Brain microvascular endothelial cell (primary cell): ENCODE measurements at regions not wholly inside any gene's neighbourhood (a gene's known extent, or its start where the extent isn't known, plus 50 kb on each side); places are given as distances from the start of the nearest gene placed in this dataset.

ENCODE experiments used
- DNase-seq: peaks from one replicate; pipeline ENCODE4 v3.0.0-alpha.2; 2020
- H3K27ac ChIP-seq: fragments of 250-450 bp; sonication (Bioruptor Pico); 2 replicates; pipeline ENCODE4 v1.5.1; 2020; ENCODE audit warnings: mild to moderate bottlenecking, moderate library complexity
- H3K27me3 ChIP-seq: fragments of 250-450 bp; sonication (Bioruptor Pico); replicated peaks from 2 replicates; pipeline ENCODE4 v1.5.1; 2020; ENCODE audit warnings: mild to moderate bottlenecking
- H3K36me3 ChIP-seq: fragments of 250-450 bp; sonication (Bioruptor Pico); replicated peaks from 2 replicates; pipeline ENCODE4 v1.5.1; 2020; ENCODE audit warnings: mild to moderate bottlenecking
- H3K4me3 ChIP-seq: 2 replicates; pipeline ENCODE4 v1.5.1; 2011; ENCODE audit warnings: low read depth, mild to moderate bottlenecking, control low read depth, low read length, moderate library complexity
- in situ Hi-C: cut with HindIII; loops from 2 replicates; pipeline ENCODE4 v1.10.0; 2017; ENCODE audit warnings: low sequenced_read_pairs, low pct_ligation_motif_present
- TF ChIP-seq, protein P1 (sequence below): IDR thresholded peaks from 2 replicates; pipeline ENCODE4 v1.5.1; 2011; ENCODE audit warnings: low read depth, mild to moderate bottlenecking, moderate library complexity, low read length, control low read depth, inconsistent platforms; ENCODE audit errors: missing control alignments

DNA sequence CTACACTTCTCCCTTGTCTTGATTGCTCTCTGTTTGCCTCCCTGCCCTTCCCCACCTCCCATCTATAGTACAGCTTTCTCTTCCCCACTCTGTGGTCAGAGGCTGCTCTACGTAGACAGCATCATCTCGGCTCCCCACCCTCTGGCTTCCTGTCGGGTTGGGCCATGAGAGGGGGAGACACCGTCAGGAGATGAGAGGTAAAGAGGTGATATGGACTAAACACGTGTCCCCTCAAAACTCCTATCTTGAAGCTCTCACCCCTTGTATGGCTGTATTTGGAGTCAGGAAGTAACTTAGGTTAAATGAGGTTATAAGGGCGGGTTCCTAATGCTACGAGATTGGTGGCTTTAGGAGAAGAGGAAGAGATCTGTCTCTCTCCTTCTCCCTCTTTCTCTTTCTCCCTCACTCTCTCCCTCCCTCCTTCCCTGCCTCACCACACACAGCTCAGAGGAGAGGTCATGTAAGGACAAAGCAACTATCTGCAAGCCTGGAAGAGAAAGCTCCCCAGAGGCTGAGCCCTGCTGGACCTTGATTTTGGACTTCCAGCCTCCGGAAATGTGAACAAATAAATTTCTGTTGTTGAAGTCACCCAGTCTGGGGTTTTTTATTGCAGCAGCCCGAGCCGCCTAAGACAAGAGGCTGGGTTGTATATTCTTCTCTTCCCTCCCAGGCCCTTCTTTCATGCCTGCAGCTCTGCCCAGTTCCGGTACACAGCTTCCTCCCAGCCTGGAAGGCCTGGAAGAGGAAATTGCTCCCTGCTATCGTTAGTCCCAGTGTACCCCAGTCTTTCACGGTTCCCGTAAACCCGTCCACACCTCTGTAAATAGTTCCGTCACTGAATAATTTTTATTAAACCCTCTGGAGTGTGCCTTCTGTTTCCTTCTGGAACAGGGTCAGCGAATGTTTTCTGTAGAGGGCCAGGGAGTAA is 138.0 kb downstream of the AKAIN1 start:
- in situ Hi-C loops: no loop called here
- Histone ChIP-seq H3K36me3 (no peaks in the 10 kb centered on the region), H3K27ac (no peak overlapping the region), H3K27me3 (no peaks in the 10 kb centered on the region), H3K4me3 (no peak overlapping the region)
- no peak for DNase-seq
- TF ChIP-seq, protein P1, sequence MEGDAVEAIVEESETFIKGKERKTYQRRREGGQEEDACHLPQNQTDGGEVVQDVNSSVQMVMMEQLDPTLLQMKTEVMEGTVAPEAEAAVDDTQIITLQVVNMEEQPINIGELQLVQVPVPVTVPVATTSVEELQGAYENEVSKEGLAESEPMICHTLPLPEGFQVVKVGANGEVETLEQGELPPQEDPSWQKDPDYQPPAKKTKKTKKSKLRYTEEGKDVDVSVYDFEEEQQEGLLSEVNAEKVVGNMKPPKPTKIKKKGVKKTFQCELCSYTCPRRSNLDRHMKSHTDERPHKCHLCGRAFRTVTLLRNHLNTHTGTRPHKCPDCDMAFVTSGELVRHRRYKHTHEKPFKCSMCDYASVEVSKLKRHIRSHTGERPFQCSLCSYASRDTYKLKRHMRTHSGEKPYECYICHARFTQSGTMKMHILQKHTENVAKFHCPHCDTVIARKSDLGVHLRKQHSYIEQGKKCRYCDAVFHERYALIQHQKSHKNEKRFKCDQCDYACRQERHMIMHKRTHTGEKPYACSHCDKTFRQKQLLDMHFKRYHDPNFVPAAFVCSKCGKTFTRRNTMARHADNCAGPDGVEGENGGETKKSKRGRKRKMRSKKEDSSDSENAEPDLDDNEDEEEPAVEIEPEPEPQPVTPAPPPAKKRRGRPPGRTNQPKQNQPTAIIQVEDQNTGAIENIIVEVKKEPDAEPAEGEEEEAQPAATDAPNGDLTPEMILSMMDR: no peak

DNA sequence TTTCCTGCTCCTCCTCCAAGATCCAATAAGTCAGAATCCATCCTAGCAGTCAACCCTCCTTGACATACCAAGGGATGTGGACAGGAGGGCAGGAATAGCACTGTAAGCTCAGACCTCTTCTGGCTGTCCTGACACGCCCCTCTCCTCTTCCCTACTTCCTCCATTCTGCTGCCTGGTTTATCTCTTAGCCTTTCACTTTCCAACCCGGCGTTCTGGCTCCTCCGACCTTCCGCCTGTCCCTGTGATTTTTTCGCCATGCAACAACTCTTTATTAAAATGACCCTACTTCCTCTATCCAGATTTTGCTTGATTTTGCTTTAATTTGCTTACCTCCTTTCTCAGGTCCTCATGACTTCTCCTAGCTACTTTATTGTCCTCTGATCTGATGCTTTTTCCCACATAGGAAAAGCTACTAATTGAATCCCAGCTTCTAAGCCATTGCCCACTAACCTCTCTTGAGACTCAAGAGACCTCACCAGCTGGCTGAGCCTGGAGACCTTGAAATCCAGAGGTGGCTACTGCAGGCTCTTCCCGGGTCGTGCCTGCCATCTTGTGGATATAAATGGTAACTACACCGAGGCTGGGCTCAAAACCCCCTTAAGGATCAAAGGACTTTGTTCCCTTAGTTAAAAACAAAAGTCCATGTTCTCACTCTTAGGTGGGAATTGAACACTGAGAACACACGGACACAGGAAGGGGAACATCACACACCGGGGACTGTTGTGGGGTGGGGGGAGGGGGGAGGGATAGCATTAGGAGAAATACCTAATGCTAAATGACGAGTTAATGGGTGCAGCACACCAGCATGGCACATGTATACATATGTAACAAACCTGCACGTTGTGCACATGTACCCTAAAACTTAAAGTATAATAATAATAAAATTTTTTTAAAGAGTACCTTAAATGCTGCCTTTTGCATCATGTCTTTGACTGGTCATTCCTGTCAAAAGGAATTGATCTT is 139.4 kb downstream of the AKAIN1 start:
- in situ Hi-C loops: no loop called here
- no peaks in the 10 kb centered on the region for H3K36me3 ChIP-seq
- TF ChIP-seq, protein P1: peak; percentile 74
- H3K4me3 ChIP-seq: no peak overlapping the region
- H3K27ac ChIP-seq: no peak overlapping the region
- DNase-seq: peak; percentile 18
- H3K27me3 ChIP-seq: no peaks in the 10 kb centered on the region

DNA sequence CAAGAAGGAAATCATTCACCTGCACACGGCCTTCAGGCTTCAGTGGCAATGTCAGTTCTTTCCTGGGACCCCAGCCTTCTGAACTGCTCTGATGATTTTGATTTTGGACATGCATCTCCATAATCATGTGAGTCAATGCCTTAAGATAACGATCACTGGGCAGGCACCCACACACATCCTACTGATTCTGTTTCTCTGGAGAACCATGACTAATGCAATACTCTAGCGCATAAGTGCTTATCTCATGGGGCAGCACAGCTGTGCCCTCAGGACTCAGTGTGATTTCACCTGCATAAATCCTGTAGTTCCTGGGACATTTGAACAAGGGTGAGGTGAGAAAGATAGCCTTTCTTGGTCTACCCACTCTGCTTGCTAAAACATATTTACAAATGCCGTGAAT is 144.6 kb downstream of the AKAIN1 start:
- TF ChIP-seq, protein P1: no peak
- H3K4me3 ChIP-seq: no peak overlapping the region
- H3K36me3 ChIP-seq: no peaks in the 10 kb centered on the region
- no peak overlapping the region for H3K27ac ChIP-seq
- no peak for DNase-seq
- no peaks in the 10 kb centered on the region for H3K27me3 ChIP-seq
- in situ Hi-C loops: no loop called here

DNA sequence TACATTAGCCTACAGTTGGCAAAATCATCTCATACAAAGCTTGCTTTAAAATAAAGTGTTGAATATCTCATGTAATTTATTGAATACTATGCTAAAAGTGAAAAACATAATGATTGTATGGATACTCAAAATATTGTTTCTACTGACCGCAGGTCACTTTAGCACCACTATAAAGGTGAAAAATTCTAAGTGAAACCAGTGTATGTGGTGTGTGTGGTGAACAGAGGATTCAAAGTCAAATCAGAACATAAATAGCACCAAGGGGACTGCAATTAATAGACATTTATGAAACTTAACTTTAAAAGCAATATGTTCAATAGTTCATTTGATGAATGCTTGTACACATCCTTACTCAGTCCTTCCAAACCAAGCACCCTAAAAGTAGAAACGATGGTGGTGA is 145.8 kb downstream of the AKAIN1 start:
- TF ChIP-seq, protein P1: no peak
- in situ Hi-C loops: no loop called here

DNA sequence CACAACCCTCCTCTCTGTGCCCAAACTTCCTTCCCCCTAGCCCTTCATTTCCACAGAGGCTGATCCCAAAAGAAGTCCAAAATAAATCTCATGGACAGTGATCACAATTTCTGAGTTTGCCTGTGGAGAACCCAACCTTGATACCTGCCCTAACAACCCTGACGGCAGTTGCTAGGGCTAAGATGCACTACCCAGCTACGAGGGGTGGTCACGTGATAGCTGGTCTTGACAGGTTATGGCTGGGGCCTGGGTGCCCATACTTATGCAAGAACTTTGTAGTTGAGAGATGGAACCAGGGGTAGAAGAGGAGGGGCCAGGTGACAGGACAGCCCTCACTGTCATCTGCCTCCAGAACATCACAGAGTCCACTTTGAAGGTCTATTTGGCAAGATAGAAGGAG is 147.9 kb downstream of the AKAIN1 start:
- TF ChIP-seq, protein P1: no peak
- no peak overlapping the region for H3K4me3 ChIP-seq
- H3K36me3 ChIP-seq: no peaks in the 10 kb centered on the region
- no peaks in the 10 kb centered on the region for H3K27me3 ChIP-seq
- in situ Hi-C loops: no loop called here
- no peak for DNase-seq
- no peak overlapping the region for H3K27ac ChIP-seq

More for the DNA sequence above, 145.8 kb downstream of the AKAIN1 start:
- Histone ChIP-seq H3K27me3 (no peaks in the 10 kb centered on the region), H3K27ac (no peak overlapping the region), H3K36me3 (no peaks in the 10 kb centered on the region), H3K4me3 (no peak overlapping the region)
- no peak for DNase-seq
